Sigmoid colon (tissue), 4 donors: ENCODE measurements at regions not wholly inside any gene's neighbourhood (a gene's known extent, or its start where the extent isn't known, plus 50 kb on each side); places are given as distances from the start of the nearest gene placed in this dataset.

ENCODE experiments used
- CTCF ChIP-seq, 4 experiments: fragments of 450-650 bp in 3 of 4; fragments of 200-600 bp in 1 of 4; IDR thresholded peaks; one replicate each; pipeline ENCODE4 v1.5.1; 2016 to 2019; ENCODE audit warnings: antibody characterized with exemption in 4 of 4, mild to moderate bottlenecking in 3 of 4, moderate library complexity in 2 of 4
- POLR2A ChIP-seq, 2 donors: fragments of 450-650 bp; IDR thresholded peaks; one replicate each; pipeline ENCODE4 v1.6.1; 2016; ENCODE audit warnings: antibody characterized with exemption in 2 of 2, mild to moderate bottlenecking in 2 of 2, moderate library complexity in 2 of 2
- POLR2AphosphoS5 ChIP-seq, 4 donors: sonication (generic); formaldehyde crosslinking; IDR thresholded peaks; one replicate each; pipeline ENCODE4 v1.6.1; 2017; ENCODE audit warnings: antibody characterized with exemption in 4 of 4

- TF ChIP-seq POLR2A (IDR thresholded peaks at IDR 0.05) (no peak), CTCF (IDR thresholded peaks at IDR 0.05) (no peak), POLR2AphosphoS5 (IDR thresholded peaks at IDR 0.05) (no peak)
Measured at GRCh38 chr2:65548064-65548463, 115.7 kb upstream of the SPRED2 start.
